PC-9 (cell line): ENCODE measurements at regions not wholly inside any gene's neighbourhood (a gene's known extent, or its start where the extent isn't known, plus 50 kb on each side); places are given as distances from the start of the nearest gene placed in this dataset.

Experiments
- BruUV-seq: library from RNA; stranded (reverse); fragments of 400-500 nt; replicated peaks from 2 replicates; lab custom pipeline; 2021; lab: Mats Ljungman, UMichigan
- CTCF ChIA-PET: fragments of 300-600 bp; sonication (Branson Sonifier 250); formaldehyde crosslinking; loops from one replicate; lab custom pipeline; 2022; ENCODE audit warnings: antibody characterized with exemption; lab: Charles Lee
- POLR2A ChIA-PET: fragments of 300-600 bp; sonication (Branson Sonifier 250); formaldehyde crosslinking; loops from one replicate; lab custom pipeline; 2022; ENCODE audit warnings: antibody characterized with exemption; ENCODE audit not compliant: unreplicated experiment; lab: Charles Lee
- DNase-seq, 2 experiments: peaks; one replicate each; pipeline versions ENCODE4 v3.0.0 to v3.0.0-alpha.2; 2015 to 2022; ENCODE audit warnings: mixed read lengths in 1 of 2
- H2AFZ ChIP-seq: fragments of 200-600 bp; sonication (generic); 2 replicates; pipeline ENCODE4 v1.8.1; 2017; ENCODE audit warnings: antibody characterized with exemption
- H3F3A ChIP-seq: fragments of 200-600 bp; sonication (generic); 2 replicates; pipeline ENCODE4 v1.8.1; 2017; ENCODE audit warnings: antibody characterized with exemption, mild to moderate bottlenecking, low read depth; ENCODE audit not compliant: insufficient read depth
- H3K27ac ChIP-seq: fragments of 200-600 bp; sonication (generic); 2 replicates; pipeline ENCODE4 v1.6.1; 2016; ENCODE audit warnings: mixed run types
- H3K27me3 ChIP-seq: fragments of 200-600 bp; sonication (generic); 2 replicates; pipeline ENCODE4 v1.6.1; 2016; ENCODE audit warnings: low read depth, mixed run types; ENCODE audit not compliant: insufficient read depth
- H3K36me3 ChIP-seq: fragments of 200-600 bp; sonication (generic); 2 replicates; pipeline ENCODE4 v1.6.1; 2016; ENCODE audit warnings: low read depth, mixed run types
- H3K4me1 ChIP-seq: fragments of 200-600 bp; sonication (generic); replicated peaks from 2 replicates; pipeline ENCODE4 v1.6.1; 2016; ENCODE audit warnings: mixed run types; ENCODE audit not compliant: insufficient read depth
- H3K4me2 ChIP-seq: fragments of 200-600 bp; sonication (generic); 2 replicates; pipeline ENCODE4 v1.6.1; 2017; ENCODE audit warnings: mixed run types
- H3K4me3 ChIP-seq: fragments of 200-600 bp; sonication (generic); 2 replicates; pipeline ENCODE4 v1.6.1; 2016; ENCODE audit warnings: mixed run types
- H3K79me2 ChIP-seq: fragments of 200-600 bp; sonication (generic); 2 replicates; pipeline ENCODE4 v1.6.1; 2017; ENCODE audit warnings: low read depth, mixed run types
- H3K9me2 ChIP-seq: fragments of 200-600 bp; sonication (generic); 2 replicates; pipeline ENCODE4 v1.8.1; 2017; ENCODE audit warnings: mild to moderate bottlenecking; ENCODE audit not compliant: insufficient read depth
- H3K9me3 ChIP-seq: fragments of 200-600 bp; sonication (generic); 2 replicates; pipeline ENCODE4 v1.8.1; 2016; ENCODE audit warnings: low read depth; ENCODE audit not compliant: insufficient read depth
- H4K20me1 ChIP-seq: fragments of 200-600 bp; sonication (generic); 2 replicates; pipeline ENCODE4 v1.8.1; 2017; ENCODE audit not compliant: insufficient read depth
- CTCF ChIP-seq: fragments of 200-600 bp; sonication (generic); conservative IDR thresholded peaks from 2 replicates; pipeline ENCODE4 v1.6.1; 2017; ENCODE audit warnings: mixed run types, antibody characterized with exemption, mild to moderate bottlenecking, moderate library complexity
- EZH2 ChIP-seq: fragments of 200-600 bp; sonication (generic); IDR thresholded peaks from 2 replicates; pipeline ENCODE4 v1.8.0; 2017; ENCODE audit warnings: antibody characterized with exemption, low read depth
- intact Hi-C: fragments of 100-400 bp; cut with micrococcal nuclease; formaldehyde crosslinking; loops from one replicate; pipeline ENCODE4 v1.10.0; 2022; ENCODE audit not compliant: unreplicated experiment

- ChIA-PET POLR2A (no interaction called here), CTCF (no interaction called here)
- no TSS peak for BruUV-seq
- Histone ChIP-seq H3K79me2 (no peaks in the 10 kb centered on the region), H3F3A (no peaks in the 10 kb centered on the region), H3K27me3 (peaks cover 58% of the 10 kb centered on the region), H3K9me3 (no peaks in the 10 kb centered on the region), H3K4me1 (no peaks in the 10 kb centered on the region), H3K9me2 (no peaks in the 10 kb centered on the region), H3K4me3 (no peak overlapping the region), H3K36me3 (no peaks in the 10 kb centered on the region), H3K27ac (no peak overlapping the region), H4K20me1 (no peaks in the 10 kb centered on the region; the same call in 1 of the 2 replicates), H3K4me2 (no peak overlapping the region), H2AFZ (no peak overlapping the region)
- TF ChIP-seq EZH2, result no peak
- no peak for TF ChIP-seq CTCF
- intact Hi-C loops, result no loop called here
- no peak for DNase-seq
Observed at GRCh38 chr9:79256691-79257213, 315.0 kb upstream of the TLE4 start.

- Histone ChIP-seq H3K9me3 (no peaks in the 10 kb centered on the region), H3K9me2 (no peaks in the 10 kb centered on the region), H4K20me1 (no peaks in the 10 kb centered on the region; the same call in 1 of the 2 replicates), H3K27me3 (peaks cover 58% of the 10 kb centered on the region), H3K27ac (no peak overlapping the region), H3K4me1 (no peaks in the 10 kb centered on the region), H3K4me2 (no peak overlapping the region), H3K4me3 (no peak overlapping the region), H3F3A (no peaks in the 10 kb centered on the region), H3K79me2 (no peaks in the 10 kb centered on the region), H2AFZ (no peak overlapping the region), H3K36me3 (no peaks in the 10 kb centered on the region)
- no peak for DNase-seq
- no TSS peak for BruUV-seq
- POLR2A ChIA-PET, result no interaction called here
- no peak for TF ChIP-seq EZH2
- TF ChIP-seq CTCF, result no peak
- CTCF ChIA-PET, result no interaction called here
- intact Hi-C loops, result no loop called here
Observed at GRCh38 chr9:79257228-79257781, 314.5 kb upstream of the TLE4 start.

GRCh38 chr9:79257790-79258351 is 313.9 kb upstream of the TLE4 start:
- ChIA-PET CTCF (no interaction called here), POLR2A (no interaction called here)
- no peaks in the 10 kb centered on the region for H3K9me2 ChIP-seq
- H3K9me3 ChIP-seq, result no peaks in the 10 kb centered on the region
- no peaks in the 10 kb centered on the region for H3K79me2 ChIP-seq
- no peak for DNase-seq
- no peaks in the 10 kb centered on the region for H3K36me3 ChIP-seq
- H2AFZ ChIP-seq, result no peak overlapping the region
- no peak overlapping the region for H3K4me3 ChIP-seq
- no peaks in the 10 kb centered on the region for H3F3A ChIP-seq
- H3K4me2 ChIP-seq, result no peak overlapping the region
- H3K4me1 ChIP-seq, result no peaks in the 10 kb centered on the region
- H4K20me1 ChIP-seq, result no peaks in the 10 kb centered on the region; the same call in 1 of the 2 replicates
- H3K27me3 ChIP-seq, result peaks cover 58% of the 10 kb centered on the region
- intact Hi-C loops, result no loop called here
- H3K27ac ChIP-seq, result no peak overlapping the region
- no peak for TF ChIP-seq EZH2
- no peak for TF ChIP-seq CTCF
- BruUV-seq, result no TSS peak
